KOPT-K1 (cell line): ENCODE measurements at regions not wholly inside any gene's neighbourhood (a gene's known extent, or its start where the extent isn't known, plus 50 kb on each side); places are given as distances from the start of the nearest gene placed in this dataset.

Experiments used
- H3K27ac ChIP-seq: fragments of 200-600 bp; sonication (generic); 2 replicates; pipeline ENCODE4 v1.5.1; 2016; ENCODE audit warnings: antibody characterized with exemption, mild to moderate bottlenecking, low read depth, low read length; ENCODE audit not compliant: poor library complexity, severe bottlenecking
- H3K36me3 ChIP-seq: fragments of 200-600 bp; sonication (generic); 2 replicates; pipeline ENCODE4 v1.5.1; 2017; ENCODE audit warnings: antibody characterized with exemption, mild to moderate bottlenecking, low read length, moderate library complexity; ENCODE audit not compliant: insufficient read depth
- H3K9me3 ChIP-seq: fragments of 200-600 bp; sonication (generic); 2 replicates; pipeline ENCODE4 v1.5.1; 2017; ENCODE audit warnings: antibody characterized with exemption, low read length, mild to moderate bottlenecking; ENCODE audit not compliant: insufficient read depth, poor library complexity, severe bottlenecking

DNA sequence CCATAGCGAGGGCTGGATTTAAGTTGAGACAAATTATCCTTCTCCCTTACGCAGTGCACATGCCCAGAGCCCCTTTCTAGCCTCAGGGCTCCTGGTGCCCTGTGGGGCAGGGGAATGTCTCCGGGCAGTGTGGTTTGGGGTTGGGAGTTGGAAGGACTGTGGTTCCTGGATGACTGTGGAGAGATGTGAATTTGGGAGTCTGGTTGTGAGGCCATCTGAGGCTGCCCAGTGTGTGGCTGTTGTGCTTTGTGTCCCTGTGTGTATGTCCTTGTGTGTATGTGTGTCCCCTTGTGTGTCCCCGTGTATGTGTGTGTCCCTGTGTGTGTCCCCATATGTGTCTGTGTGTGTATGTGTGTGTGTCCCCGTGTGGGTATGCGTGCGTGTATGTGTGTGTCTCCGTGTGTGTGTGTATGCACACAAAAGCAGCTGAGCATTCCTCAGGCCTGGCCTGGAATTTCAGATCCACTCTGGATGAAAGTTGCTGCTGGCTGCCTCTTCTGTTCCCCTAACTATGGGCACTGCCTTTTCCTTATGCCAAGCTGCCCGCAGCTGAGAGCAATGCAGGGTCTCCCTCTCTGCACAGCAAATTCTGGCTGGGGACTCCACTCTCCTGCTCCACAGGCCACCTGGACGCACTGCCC lies 65.4 kb downstream of the UBIAD1 start:
- H3K9me3 ChIP-seq: no peaks in the 10 kb centered on the region
- no peaks in the 10 kb centered on the region for H3K36me3 ChIP-seq
- peak overlapping the region; percentile 29 for H3K27ac ChIP-seq

- no peaks in the 10 kb centered on the region for H3K9me3 ChIP-seq
- H3K36me3 ChIP-seq: no peaks in the 10 kb centered on the region
- peak overlapping the region; percentile 29 for H3K27ac ChIP-seq
Observed at GRCh38 chr1:11339346-11340232, 66.6 kb downstream of the UBIAD1 start.

GRCh38 chr1:11340233-11340632 lies 67.2 kb downstream of the UBIAD1 start:
- peak overlapping the region; percentile 18 for H3K27ac ChIP-seq

DNA sequence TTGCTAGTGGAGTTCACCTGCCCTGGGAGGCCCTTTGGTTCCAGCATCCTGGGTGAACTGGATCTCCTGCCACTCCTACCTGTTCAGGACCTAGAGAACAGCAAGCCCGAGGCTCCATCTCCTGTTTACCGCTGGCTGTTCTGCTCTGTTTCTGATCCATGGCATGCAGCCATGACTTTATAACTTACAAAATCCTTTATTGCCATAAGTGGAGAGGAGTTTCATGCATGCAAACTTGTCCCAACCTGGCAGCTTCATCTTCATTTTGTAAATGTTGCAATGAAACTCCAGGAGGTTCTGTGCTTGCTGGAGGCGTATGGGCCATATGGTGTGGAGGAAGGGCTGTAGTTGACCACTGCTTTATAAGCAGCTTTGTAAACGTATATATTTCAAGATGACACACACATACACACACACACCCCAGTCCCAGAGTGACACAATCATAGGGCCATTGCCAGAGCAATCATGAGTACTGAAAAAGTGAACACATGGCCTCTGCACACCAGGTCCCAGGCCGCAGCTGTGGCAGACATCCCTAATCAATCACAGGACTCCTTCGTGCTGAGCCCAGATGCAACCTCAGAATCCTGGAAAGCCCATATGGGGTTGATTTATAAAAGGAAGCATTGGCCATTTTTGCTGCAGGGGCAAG lies 69.0 kb downstream of the UBIAD1 start:
- Histone ChIP-seq H3K36me3 (no peaks in the 10 kb centered on the region), H3K9me3 (no peaks in the 10 kb centered on the region), H3K27ac (no peak overlapping the region)

More at GRCh38 chr1:11340233-11340632, 67.2 kb downstream of the UBIAD1 start:
- no peaks in the 10 kb centered on the region for H3K9me3 ChIP-seq
- H3K36me3 ChIP-seq: no peaks in the 10 kb centered on the region

DNA sequence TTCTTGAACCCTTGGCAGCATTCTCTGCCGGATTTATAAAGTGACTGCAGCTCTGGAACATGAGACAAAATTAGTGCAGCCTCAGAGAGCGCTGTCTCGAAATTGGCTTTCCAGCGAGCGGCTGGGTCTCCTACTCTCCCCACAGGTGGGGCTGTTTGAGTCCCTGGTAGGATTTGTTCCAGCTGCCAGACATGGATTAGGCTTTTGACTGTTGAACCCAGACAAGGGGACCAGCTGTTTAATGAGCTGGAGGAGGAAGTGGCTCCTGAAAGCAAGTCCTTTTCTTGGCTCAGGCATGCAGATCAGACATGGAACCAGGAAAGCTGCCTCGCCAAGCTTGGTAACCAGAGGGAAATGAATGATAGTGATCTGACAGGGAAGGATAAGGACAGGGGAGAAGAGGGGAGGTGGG lies 69.6 kb downstream of the UBIAD1 start:
- no peaks in the 10 kb centered on the region for H3K9me3 ChIP-seq
- no peak overlapping the region for H3K27ac ChIP-seq
- H3K36me3 ChIP-seq: no peaks in the 10 kb centered on the region

DNA sequence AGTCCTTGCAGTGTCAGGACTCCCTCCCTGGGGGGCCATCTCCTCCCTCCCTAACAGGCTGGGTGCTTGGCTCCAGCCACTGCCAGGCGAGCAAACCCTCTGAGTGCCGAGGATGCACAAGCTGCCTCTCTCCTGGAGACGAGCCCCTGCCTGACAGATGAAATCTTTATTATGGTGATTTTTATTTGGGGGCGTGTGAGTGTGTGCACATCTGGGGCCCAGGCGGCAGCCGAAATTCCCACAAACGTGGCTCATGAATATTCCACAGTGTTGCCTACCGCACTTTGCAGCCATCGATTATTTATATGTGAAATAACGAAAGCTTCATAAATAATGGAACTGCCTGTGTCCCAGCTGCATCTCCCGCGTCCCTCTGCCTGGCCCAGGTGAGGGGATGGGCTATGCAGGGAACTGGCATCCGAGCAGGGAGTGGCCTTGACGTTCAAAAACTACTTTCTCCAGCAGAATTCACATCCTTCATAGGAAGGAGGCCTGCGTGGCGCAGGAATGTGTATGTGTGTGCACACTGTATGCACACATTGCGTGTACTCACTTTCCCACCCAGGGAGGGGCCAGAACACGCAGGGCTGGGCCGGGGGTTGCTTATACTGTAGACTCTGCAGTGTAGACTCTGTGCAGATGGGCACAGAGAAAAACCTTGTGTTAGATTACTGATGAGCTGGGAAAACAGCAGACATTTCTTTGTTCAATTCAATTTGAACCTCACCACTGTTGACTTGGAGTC lies 73.1 kb downstream of the UBIAD1 start:
- Histone ChIP-seq H3K36me3 (no peaks in the 10 kb centered on the region), H3K9me3 (peaks cover 20% of the 10 kb centered on the region), H3K27ac (no peak overlapping the region)

DNA sequence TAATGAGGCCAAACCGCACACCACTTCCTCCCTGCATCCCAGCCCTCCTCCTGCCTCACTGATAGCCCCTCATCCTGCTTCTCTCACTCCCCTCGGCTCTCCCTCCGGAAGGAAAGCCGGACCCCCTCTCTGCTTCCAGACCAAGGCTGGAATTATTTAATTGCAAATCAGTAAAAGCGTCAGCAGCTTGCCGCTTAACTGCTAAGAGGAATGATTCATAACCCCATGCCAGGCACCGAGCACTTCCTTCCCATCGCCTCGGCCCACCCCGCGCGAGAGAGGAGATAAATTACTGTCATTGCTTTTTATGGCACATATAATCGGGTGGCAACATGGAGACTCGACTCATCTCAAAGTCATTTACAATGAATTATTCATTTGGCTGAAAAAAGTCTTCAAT lies 77.3 kb downstream of the UBIAD1 start:
- no peak overlapping the region for H3K27ac ChIP-seq
- peaks cover 22% of the 10 kb centered on the region for H3K9me3 ChIP-seq

DNA sequence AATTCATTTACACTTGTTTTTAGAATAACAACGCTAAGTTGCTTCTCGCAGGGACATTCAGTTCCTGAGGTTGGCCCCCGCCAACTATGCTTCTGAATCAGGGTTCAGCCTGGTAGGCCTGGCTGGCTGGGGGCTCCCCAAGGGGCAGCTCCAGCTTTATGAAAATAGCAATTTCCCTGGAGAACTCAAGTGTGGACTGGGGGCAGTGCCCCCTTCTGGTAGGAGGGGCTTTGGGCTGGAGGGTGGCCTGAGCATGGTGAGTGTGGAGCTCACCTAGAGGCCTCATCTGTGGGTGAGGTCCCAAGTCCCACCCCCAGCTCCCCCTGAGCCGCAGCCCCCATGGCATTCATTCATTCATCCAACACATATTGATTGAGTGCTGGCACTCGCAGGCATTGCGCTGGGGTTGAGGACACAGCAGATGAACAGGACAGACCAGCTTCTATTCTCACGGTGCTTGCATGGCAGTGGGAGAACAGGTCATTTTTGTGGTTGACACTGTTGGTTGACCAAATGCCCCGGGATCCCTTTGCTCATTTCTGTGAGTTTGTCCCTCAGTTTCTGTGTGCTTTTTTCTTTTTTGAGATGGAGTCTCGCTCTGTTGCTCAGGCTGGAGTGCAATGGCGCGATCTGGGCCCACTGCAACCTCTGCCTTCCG lies 79.2 kb downstream of the UBIAD1 start:
- Histone ChIP-seq H3K9me3 (peaks cover 22% of the 10 kb centered on the region), H3K27ac (peak overlapping the region; percentile 84)

More for the DNA sequence above, 77.3 kb downstream of the UBIAD1 start:
- H3K36me3 ChIP-seq: no peaks in the 10 kb centered on the region

DNA sequence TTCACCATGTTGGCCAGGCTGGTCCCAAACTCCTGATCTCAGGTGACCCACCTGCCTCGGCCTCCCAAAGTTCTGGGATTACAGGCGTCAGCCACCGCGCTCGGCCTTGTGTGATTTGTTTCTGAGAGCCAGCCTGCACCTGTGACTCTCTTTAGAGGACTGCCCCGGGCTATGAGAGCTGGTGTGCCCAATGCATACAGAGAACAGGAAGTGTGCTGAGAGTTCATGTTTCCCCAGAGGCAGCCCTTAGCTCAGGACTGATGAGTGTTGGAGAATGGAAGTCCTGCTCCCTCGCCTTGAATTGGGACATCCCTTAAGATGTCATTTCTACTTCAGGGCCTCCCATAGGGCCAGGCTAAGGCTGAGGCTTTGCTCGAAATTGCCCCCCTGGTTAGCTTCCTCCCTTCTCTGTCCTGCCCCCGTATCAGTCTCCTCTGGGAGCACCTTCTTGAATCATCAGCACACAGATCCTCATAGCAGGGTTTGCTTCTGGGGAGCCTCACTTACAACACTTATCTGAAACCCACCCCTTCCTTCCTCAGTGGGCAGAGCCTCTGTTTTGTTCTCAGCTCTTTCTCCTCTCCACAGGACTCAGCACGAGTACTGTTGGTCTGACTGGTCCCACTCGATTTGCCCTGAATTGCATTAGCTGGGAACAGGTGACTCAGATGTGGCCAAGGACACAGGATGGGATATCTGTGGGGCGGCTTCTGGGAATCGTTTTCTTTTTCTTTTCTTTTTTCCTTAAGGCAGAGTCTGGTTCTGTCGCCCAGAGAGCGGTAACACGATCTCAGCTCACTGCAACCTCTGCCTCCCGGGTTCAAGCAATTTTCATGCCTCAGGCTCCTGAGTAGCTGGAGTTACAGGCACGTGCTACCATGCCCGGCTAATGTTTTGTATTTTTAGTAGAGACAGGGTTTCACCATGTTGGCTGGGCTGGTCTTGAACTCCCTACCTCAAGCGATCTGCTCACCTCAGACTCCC lies 80.1 kb downstream of the UBIAD1 start:
- Histone ChIP-seq H3K27ac (peak overlapping the region; percentile 84), H3K36me3 (no peaks in the 10 kb centered on the region), H3K9me3 (peaks cover 22% of the 10 kb centered on the region)

More for the DNA sequence above, 79.2 kb downstream of the UBIAD1 start:
- no peaks in the 10 kb centered on the region for H3K36me3 ChIP-seq

- H3K36me3 ChIP-seq: no peaks in the 10 kb centered on the region
- peak overlapping the region; percentile 84 for H3K27ac ChIP-seq
- peaks cover 11% of the 10 kb centered on the region for H3K9me3 ChIP-seq
Observed at GRCh38 chr1:11354893-11355553, 82.0 kb downstream of the UBIAD1 start.

- no peaks in the 10 kb centered on the region for H3K36me3 ChIP-seq
- peaks cover 5% of the 10 kb centered on the region for H3K9me3 ChIP-seq
- peak overlapping the region; percentile 84 for H3K27ac ChIP-seq
Observed at GRCh38 chr1:11355559-11356475, 82.8 kb downstream of the UBIAD1 start.

DNA sequence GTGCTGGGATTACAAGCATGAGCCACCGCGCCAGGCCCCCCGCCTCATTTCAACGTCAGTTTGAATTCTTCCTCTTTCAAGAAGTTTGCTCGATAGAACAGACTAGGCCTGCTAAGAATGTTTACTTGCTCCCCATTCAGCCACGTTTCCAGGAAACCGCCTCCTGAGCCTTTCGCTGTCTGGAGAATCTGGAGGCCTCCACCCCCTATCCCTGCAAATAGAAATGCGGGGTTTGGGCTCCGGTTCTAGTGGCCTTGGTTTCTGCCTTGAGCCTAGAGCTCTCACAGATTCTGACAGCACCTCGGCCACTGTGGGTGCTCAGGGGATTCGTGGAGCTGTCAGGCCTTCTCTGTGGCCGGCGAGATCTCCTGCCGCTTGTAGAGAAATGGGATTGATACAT lies 84.3 kb downstream of the UBIAD1 start:
- H3K9me3 ChIP-seq: no peaks in the 10 kb centered on the region
- H3K27ac ChIP-seq: peak overlapping the region; percentile 84
- no peaks in the 10 kb centered on the region for H3K36me3 ChIP-seq
